ENCODE measurements at regions not wholly inside any gene's neighbourhood (a gene's known extent, or its start where the extent isn't known, plus 50 kb on each side); places are given as distances from the start of the nearest gene placed in this dataset.

DNA sequence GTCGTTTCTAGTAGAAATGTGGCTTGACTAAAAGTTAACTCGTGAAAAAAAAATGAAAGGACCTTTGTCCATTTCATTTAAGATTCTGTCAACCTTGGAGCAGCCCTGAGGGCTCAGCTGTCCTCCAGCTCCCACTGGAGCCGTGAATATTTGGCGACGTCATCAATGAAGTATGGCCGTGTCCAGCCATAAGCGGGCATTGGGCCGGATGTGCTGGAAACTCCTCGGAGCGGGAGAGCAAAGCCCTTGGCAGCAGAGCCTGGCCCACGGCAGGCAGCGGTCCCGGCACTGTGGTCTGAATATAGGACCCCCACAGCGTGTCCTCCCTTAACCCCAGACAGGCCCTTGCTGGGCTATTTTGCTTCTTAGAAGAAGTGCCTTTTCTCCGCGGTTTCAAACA is 50.0 kb downstream of the JAKMIP3 start:
- TF ChIP-seq, protein P1, sequence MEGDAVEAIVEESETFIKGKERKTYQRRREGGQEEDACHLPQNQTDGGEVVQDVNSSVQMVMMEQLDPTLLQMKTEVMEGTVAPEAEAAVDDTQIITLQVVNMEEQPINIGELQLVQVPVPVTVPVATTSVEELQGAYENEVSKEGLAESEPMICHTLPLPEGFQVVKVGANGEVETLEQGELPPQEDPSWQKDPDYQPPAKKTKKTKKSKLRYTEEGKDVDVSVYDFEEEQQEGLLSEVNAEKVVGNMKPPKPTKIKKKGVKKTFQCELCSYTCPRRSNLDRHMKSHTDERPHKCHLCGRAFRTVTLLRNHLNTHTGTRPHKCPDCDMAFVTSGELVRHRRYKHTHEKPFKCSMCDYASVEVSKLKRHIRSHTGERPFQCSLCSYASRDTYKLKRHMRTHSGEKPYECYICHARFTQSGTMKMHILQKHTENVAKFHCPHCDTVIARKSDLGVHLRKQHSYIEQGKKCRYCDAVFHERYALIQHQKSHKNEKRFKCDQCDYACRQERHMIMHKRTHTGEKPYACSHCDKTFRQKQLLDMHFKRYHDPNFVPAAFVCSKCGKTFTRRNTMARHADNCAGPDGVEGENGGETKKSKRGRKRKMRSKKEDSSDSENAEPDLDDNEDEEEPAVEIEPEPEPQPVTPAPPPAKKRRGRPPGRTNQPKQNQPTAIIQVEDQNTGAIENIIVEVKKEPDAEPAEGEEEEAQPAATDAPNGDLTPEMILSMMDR (conservative IDR thresholded peaks at IDR 0.05; ENCODE audit: low read depth in 2 of 2) = no peak
- TF ChIP-seq, protein P2, sequence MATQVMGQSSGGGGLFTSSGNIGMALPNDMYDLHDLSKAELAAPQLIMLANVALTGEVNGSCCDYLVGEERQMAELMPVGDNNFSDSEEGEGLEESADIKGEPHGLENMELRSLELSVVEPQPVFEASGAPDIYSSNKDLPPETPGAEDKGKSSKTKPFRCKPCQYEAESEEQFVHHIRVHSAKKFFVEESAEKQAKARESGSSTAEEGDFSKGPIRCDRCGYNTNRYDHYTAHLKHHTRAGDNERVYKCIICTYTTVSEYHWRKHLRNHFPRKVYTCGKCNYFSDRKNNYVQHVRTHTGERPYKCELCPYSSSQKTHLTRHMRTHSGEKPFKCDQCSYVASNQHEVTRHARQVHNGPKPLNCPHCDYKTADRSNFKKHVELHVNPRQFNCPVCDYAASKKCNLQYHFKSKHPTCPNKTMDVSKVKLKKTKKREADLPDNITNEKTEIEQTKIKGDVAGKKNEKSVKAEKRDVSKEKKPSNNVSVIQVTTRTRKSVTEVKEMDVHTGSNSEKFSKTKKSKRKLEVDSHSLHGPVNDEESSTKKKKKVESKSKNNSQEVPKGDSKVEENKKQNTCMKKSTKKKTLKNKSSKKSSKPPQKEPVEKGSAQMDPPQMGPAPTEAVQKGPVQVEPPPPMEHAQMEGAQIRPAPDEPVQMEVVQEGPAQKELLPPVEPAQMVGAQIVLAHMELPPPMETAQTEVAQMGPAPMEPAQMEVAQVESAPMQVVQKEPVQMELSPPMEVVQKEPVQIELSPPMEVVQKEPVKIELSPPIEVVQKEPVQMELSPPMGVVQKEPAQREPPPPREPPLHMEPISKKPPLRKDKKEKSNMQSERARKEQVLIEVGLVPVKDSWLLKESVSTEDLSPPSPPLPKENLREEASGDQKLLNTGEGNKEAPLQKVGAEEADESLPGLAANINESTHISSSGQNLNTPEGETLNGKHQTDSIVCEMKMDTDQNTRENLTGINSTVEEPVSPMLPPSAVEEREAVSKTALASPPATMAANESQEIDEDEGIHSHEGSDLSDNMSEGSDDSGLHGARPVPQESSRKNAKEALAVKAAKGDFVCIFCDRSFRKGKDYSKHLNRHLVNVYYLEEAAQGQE (IDR thresholded peaks at IDR 0.05; ENCODE audit: unreplicated experiment) = no peak
- TF ChIP-seq JUNB (IDR thresholded peaks at IDR 0.05; ENCODE audit: unreplicated experiment) = no peak
- TF ChIP-seq, protein P3, sequence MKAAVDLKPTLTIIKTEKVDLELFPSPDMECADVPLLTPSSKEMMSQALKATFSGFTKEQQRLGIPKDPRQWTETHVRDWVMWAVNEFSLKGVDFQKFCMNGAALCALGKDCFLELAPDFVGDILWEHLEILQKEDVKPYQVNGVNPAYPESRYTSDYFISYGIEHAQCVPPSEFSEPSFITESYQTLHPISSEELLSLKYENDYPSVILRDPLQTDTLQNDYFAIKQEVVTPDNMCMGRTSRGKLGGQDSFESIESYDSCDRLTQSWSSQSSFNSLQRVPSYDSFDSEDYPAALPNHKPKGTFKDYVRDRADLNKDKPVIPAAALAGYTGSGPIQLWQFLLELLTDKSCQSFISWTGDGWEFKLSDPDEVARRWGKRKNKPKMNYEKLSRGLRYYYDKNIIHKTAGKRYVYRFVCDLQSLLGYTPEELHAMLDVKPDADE (IDR thresholded peaks at IDR 0.05) = no peak
- TF ChIP-seq EZH2 (IDR thresholded peaks at IDR 0.05; ENCODE audit: low read depth, unreplicated experiment) = no peak
